Mesendoderm (in vitro differentiated cells): ENCODE measurements at regions not wholly inside any gene's neighbourhood (a gene's known extent, or its start where the extent isn't known, plus 50 kb on each side); places are given as distances from the start of the nearest gene placed in this dataset.
"Not testable (repeated sequence)": the region's sequence is repeated elsewhere in the genome, so short reads cannot be mapped to it uniquely, and the experiment has no call there.

ENCODE experiments used
- DNase-seq: peaks from one replicate; pipeline ENCODE4 v3.0.0; 2013
- H2AK5ac ChIP-seq: 2 replicates; pipeline ENCODE4 v1.6.1; 2013; ENCODE audit warnings: low read length, inconsistent platforms
- H2BK120ac ChIP-seq: 2 replicates; pipeline ENCODE4 v1.6.1; 2013; ENCODE audit warnings: low read depth, mild to moderate bottlenecking, low read length, moderate library complexity, mixed read lengths
- H2BK15ac ChIP-seq: replicated peaks from 2 replicates; pipeline ENCODE4 v1.6.1; 2013; ENCODE audit warnings: low read depth, mild to moderate bottlenecking, moderate library complexity
- H2BK5ac ChIP-seq: 2 replicates; pipeline ENCODE4 v1.6.1; 2013; ENCODE audit warnings: low read length, inconsistent platforms
- H3K18ac ChIP-seq: 2 replicates; pipeline ENCODE4 v1.6.1; 2013; ENCODE audit warnings: mild to moderate bottlenecking, low read length, mixed read lengths
- H3K23ac ChIP-seq: one replicate; pipeline ENCODE4 v1.6.1; 2013; ENCODE audit warnings: low read length
- H3K27ac ChIP-seq: 2 replicates; pipeline ENCODE4 v1.5.1; 2013; ENCODE audit warnings: low read depth, mild to moderate bottlenecking, inconsistent platforms, low read length, moderate library complexity
- H3K27me3 ChIP-seq: 2 replicates; pipeline ENCODE4 v1.6.1; 2013; ENCODE audit warnings: low read length, control low read depth, mild to moderate bottlenecking, inconsistent platforms; ENCODE audit not compliant: insufficient read depth, poor library complexity
- H3K36me3 ChIP-seq: 2 replicates; pipeline ENCODE4 v1.6.1; 2013; ENCODE audit warnings: low read length, inconsistent platforms; ENCODE audit not compliant: control insufficient read depth, insufficient read depth
- H3K4ac ChIP-seq: one replicate; pipeline ENCODE4 v1.6.1; 2013; ENCODE audit warnings: low read depth, mild to moderate bottlenecking, low read length, moderate library complexity
- H3K4me1 ChIP-seq: 2 replicates; pipeline ENCODE4 v1.6.1; 2013; ENCODE audit warnings: low read depth, low read length, inconsistent platforms; ENCODE audit not compliant: control insufficient read depth
- H3K4me2 ChIP-seq: 2 replicates; pipeline ENCODE4 v1.6.1; 2013; ENCODE audit warnings: low read length
- H3K4me3 ChIP-seq: 2 replicates; pipeline ENCODE4 v1.5.1; 2013; ENCODE audit warnings: mild to moderate bottlenecking, low read length
- H3K56ac ChIP-seq: one replicate; pipeline ENCODE4 v1.6.1; 2013; ENCODE audit warnings: low read length
- H3K79me1 ChIP-seq: 2 replicates; pipeline ENCODE4 v1.6.1; 2013; ENCODE audit warnings: low read length, inconsistent platforms
- H3K79me2 ChIP-seq: 2 replicates; pipeline ENCODE4 v1.6.1; 2013; ENCODE audit warnings: mild to moderate bottlenecking, low read length; ENCODE audit not compliant: control insufficient read depth, insufficient read depth
- H3K9ac ChIP-seq: 2 replicates; pipeline ENCODE4 v1.6.1; 2013; ENCODE audit warnings: low read length, inconsistent platforms
- H4K5ac ChIP-seq: one replicate; pipeline ENCODE4 v1.6.1; 2013; ENCODE audit warnings: low read length
- H4K8ac ChIP-seq: one replicate; pipeline ENCODE4 v1.6.1; 2013; ENCODE audit warnings: low read depth, mild to moderate bottlenecking, control low read depth, low read length, moderate library complexity
- WGBS: extraction: QIAGEN DNeasy Blood & Tissue Kit; methylation state at CpG from one replicate; pipeline ENCODE4 v1.1.7; 2013; ENCODE audit warnings: low lambda C conversion rate, missing lambda C conversion rate; ENCODE audit not compliant: insufficient coverage; ENCODE audit errors: extremely low coverage; 5-methylcytosine and 5-hydroxymethylcytosine counted together

- not testable (repeated sequence) for H2BK15ac ChIP-seq, H2BK5ac ChIP-seq, H3K79me2 ChIP-seq, H3K4ac ChIP-seq, H3K9ac ChIP-seq, H3K18ac ChIP-seq, H4K8ac ChIP-seq, H3K79me1 ChIP-seq, H3K23ac ChIP-seq, H3K36me3 ChIP-seq, H3K4me2 ChIP-seq, H3K27ac ChIP-seq, H3K27me3 ChIP-seq, H2AK5ac ChIP-seq, DNase-seq, H4K5ac ChIP-seq, H3K4me3 ChIP-seq, H3K4me1 ChIP-seq, H3K56ac ChIP-seq, H2BK120ac ChIP-seq
- WGBS: no CpG with 5 or more reads among the region's 18 CpGs
These were observed 161.5 kb downstream of the GOLGA6L4 start for GRCh38 chr15:84397066-84397465.

GRCh38 chr15:84398087-84398486, 162.5 kb downstream of the GOLGA6L4 start:
- H2BK15ac ChIP-seq, H3K27me3 ChIP-seq, DNase-seq, H3K27ac ChIP-seq, H4K5ac ChIP-seq, H3K18ac ChIP-seq, H3K36me3 ChIP-seq, H3K79me2 ChIP-seq, H3K4me2 ChIP-seq, H3K4ac ChIP-seq, H2BK120ac ChIP-seq, H3K56ac ChIP-seq, H2BK5ac ChIP-seq, H3K23ac ChIP-seq, H4K8ac ChIP-seq, H2AK5ac ChIP-seq, H3K79me1 ChIP-seq, H3K4me1 ChIP-seq, H3K9ac ChIP-seq, H3K4me3 ChIP-seq: not testable (repeated sequence)
- no CpG with 5 or more reads among the region's 4 CpGs for WGBS

GRCh38 chr15:84398763-84399701, 163.5 kb downstream of the GOLGA6L4 start:
- Histone ChIP-seq H3K79me1 (no peaks in the 10 kb centered on the region), H2BK5ac (no peak overlapping the region), H3K23ac (no peak overlapping the region), H3K9ac (no peak overlapping the region), H3K4me3 (no peak overlapping the region), H4K5ac (no peak overlapping the region), H3K27me3 (no peaks in the 10 kb centered on the region), H3K4ac (no peak overlapping the region), H4K8ac (no peak overlapping the region), H3K27ac (no peak overlapping the region), H3K56ac (no peak overlapping the region), H2BK15ac (no peak overlapping the region), H2BK120ac (no peak overlapping the region), H3K36me3 (no peaks in the 10 kb centered on the region), H3K4me2 (no peak overlapping the region), H2AK5ac (no peak overlapping the region), H3K79me2 (no peaks in the 10 kb centered on the region), H3K4me1 (no peaks in the 10 kb centered on the region), H3K18ac (no peak overlapping the region)
- no CpG with 5 or more reads among the region's 42 CpGs for WGBS
- DNase-seq: no peak

- Histone ChIP-seq H3K79me1 (no peaks in the 10 kb centered on the region), H3K36me3 (no peaks in the 10 kb centered on the region), H3K27me3 (no peaks in the 10 kb centered on the region), H2BK15ac (no peak overlapping the region), H2BK5ac (no peak overlapping the region), H3K4ac (no peak overlapping the region), H3K9ac (no peak overlapping the region), H4K5ac (no peak overlapping the region), H3K23ac (no peak overlapping the region), H4K8ac (no peak overlapping the region), H2BK120ac (no peak overlapping the region), H3K4me2 (no peak overlapping the region), H3K18ac (no peak overlapping the region), H3K4me1 (no peaks in the 10 kb centered on the region), H2AK5ac (no peak overlapping the region), H3K79me2 (no peaks in the 10 kb centered on the region), H3K27ac (no peak overlapping the region), H3K56ac (no peak overlapping the region), H3K4me3 (no peak overlapping the region)
- WGBS: no CpG with 5 or more reads among the region's 13 CpGs
- DNase-seq: no peak
These were observed 164.6 kb downstream of the GOLGA6L4 start for GRCh38 chr15:84400017-84400740.

GRCh38 chr15:84400820-84401219, 165.2 kb downstream of the GOLGA6L4 start:
- H2BK5ac ChIP-seq: no peak overlapping the region
- no peak overlapping the region for H3K9ac ChIP-seq
- H3K27ac ChIP-seq: no peak overlapping the region
- no peaks in the 10 kb centered on the region for H3K79me1 ChIP-seq
- H2AK5ac ChIP-seq: no peak overlapping the region
- H3K4me3 ChIP-seq: no peak overlapping the region
- H3K18ac ChIP-seq: no peak overlapping the region
- no peak overlapping the region for H4K5ac ChIP-seq
- no peaks in the 10 kb centered on the region for H3K79me2 ChIP-seq
- H3K4me1 ChIP-seq: no peaks in the 10 kb centered on the region
- no peak for DNase-seq
- no peak overlapping the region for H3K4me2 ChIP-seq
- H3K23ac ChIP-seq: no peak overlapping the region
- WGBS: no CpG with 5 or more reads among the region's 5 CpGs
- no peak overlapping the region for H2BK15ac ChIP-seq
- H3K4ac ChIP-seq: no peak overlapping the region
- H3K27me3 ChIP-seq: no peaks in the 10 kb centered on the region
- H2BK120ac ChIP-seq: no peak overlapping the region
- no peak overlapping the region for H3K56ac ChIP-seq
- H3K36me3 ChIP-seq: no peaks in the 10 kb centered on the region
- no peak overlapping the region for H4K8ac ChIP-seq
